ENCODE measurements at regions not wholly inside any gene's neighbourhood (a gene's known extent, or its start where the extent isn't known, plus 50 kb on each side); places are given as distances from the start of the nearest gene placed in this dataset.

GRCh38 chr13:23947893-23948292 lies 50.6 kb upstream of the C1QTNF9B start:
- H3K4me3 ChIP-seq (ENCODE audit: low read depth, low read length): no peak overlapping the region
- DNase-seq (ENCODE audit: low read depth): no peak
- TF ChIP-seq, protein P1, sequence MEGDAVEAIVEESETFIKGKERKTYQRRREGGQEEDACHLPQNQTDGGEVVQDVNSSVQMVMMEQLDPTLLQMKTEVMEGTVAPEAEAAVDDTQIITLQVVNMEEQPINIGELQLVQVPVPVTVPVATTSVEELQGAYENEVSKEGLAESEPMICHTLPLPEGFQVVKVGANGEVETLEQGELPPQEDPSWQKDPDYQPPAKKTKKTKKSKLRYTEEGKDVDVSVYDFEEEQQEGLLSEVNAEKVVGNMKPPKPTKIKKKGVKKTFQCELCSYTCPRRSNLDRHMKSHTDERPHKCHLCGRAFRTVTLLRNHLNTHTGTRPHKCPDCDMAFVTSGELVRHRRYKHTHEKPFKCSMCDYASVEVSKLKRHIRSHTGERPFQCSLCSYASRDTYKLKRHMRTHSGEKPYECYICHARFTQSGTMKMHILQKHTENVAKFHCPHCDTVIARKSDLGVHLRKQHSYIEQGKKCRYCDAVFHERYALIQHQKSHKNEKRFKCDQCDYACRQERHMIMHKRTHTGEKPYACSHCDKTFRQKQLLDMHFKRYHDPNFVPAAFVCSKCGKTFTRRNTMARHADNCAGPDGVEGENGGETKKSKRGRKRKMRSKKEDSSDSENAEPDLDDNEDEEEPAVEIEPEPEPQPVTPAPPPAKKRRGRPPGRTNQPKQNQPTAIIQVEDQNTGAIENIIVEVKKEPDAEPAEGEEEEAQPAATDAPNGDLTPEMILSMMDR (IDR thresholded peaks at IDR 0.05; ENCODE audit: low read depth, low read length, missing control alignments): no peak

GRCh38 chr13:23949200-23949599 lies 51.9 kb upstream of the C1QTNF9B start:
- TF ChIP-seq, protein P1 (IDR thresholded peaks at IDR 0.05; ENCODE audit: low read depth, low read length, missing control alignments): no peak
- H3K4me3 ChIP-seq (ENCODE audit: low read depth, low read length): no peak overlapping the region
- DNase-seq (ENCODE audit: low read depth): no peak

GRCh38 chr13:23949736-23950135 lies 52.4 kb upstream of the C1QTNF9B start:
- no peak for DNase-seq (ENCODE audit: low read depth)
- H3K4me3 ChIP-seq (ENCODE audit: low read depth, low read length): no peak overlapping the region
- TF ChIP-seq, protein P1 (IDR thresholded peaks at IDR 0.05; ENCODE audit: low read depth, low read length, missing control alignments): no peak

DNA sequence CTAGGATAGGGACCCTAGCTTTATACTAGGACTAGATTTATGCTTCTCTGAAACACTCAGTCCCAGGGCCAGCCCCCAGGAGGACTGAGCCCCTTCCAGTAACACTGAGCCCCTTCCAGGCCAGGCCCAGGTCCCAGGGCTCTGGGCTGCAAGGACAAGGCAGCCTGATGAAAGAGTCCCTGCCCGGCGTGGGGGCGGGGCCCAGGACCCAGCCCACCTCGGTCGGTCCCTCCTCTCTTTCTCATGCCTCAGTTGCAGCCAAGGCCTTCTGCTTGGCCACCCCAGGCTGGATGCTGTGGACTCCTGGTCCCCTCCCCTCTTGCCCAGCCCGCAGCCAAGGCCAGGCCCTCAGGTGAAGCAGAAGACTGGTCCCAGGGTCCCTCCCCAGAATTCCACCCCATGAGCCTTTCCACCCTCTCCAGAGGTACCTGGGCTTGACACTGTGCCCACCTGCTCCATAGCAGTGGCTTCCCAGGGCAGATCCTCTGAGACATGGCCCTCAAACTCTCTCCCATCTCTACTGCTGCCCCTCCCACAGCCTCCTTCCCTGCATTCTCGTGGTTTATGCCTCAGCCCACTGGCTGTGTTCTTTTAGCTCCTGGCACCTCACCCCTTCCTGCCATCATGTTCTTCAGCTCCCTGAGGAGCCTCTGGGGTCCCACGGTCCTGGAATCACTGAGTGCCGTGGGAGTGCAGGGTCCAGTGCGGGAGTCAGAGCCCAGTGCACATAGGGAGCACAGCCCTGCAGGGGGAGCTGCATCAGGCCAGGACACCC lies 53.6 kb upstream of the C1QTNF9B start:
- no peak for DNase-seq (ENCODE audit: low read depth)
- TF ChIP-seq, protein P1 (IDR thresholded peaks at IDR 0.05; ENCODE audit: low read depth, low read length, missing control alignments): no peak
- no peak overlapping the region for H3K4me3 ChIP-seq (ENCODE audit: low read depth, low read length)

GRCh38 chr13:23952796-23953195 lies 55.5 kb upstream of the C1QTNF9B start:
- TF ChIP-seq, protein P1 (IDR thresholded peaks at IDR 0.05; ENCODE audit: low read depth, low read length, missing control alignments): no peak
- DNase-seq (ENCODE audit: low read depth): no peak
- H3K4me3 ChIP-seq (ENCODE audit: low read depth, low read length): no peak overlapping the region

DNA sequence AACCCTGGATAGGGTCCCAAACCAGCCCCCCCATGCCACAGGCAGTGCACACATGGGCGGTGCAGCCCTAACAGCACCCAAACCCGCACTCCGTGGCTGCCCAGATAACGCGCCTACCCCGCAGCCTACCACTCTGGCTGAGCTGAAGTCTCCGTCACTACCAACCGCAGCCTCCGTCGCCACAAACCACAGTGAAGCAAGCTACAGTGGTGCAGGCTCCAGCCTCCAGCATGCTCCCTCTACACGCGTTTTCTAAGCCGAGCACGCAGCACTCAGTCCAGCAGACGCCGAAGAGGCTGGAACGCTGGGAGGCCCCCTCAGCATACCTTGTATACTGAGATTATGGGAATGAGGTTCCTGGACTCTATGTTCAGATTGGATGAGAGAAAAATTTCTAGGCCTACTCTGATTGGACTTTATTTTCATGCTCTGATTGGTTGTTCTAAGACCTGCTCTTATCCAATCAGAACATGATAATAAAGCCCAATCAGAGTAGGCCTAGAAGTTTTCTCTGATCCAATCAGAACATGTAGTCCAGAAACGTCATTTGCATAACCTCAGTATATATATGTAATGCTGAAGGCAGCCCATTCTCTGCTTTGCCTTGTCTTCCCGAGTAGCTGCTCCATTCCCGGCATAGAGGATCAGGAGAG lies 56.7 kb upstream of the C1QTNF9B start:
- TF ChIP-seq, protein P1 (IDR thresholded peaks at IDR 0.05; ENCODE audit: low read depth, low read length, missing control alignments): no peak
- DNase-seq (ENCODE audit: low read depth): no peak
- H3K4me3 ChIP-seq (ENCODE audit: low read depth, low read length): no peak overlapping the region

All from GM12864 (cell line).